ENCODE measurements at regions not wholly inside any gene's neighbourhood (a gene's known extent, or its start where the extent isn't known, plus 50 kb on each side); places are given as distances from the start of the nearest gene placed in this dataset.
A peak's percentile ranks its signal among the peaks of the same experiment; 100 is the strongest.
"Not testable (repeated sequence)": the region's sequence is repeated elsewhere in the genome, so short reads cannot be mapped to it uniquely, and the experiment has no call there.

DNA sequence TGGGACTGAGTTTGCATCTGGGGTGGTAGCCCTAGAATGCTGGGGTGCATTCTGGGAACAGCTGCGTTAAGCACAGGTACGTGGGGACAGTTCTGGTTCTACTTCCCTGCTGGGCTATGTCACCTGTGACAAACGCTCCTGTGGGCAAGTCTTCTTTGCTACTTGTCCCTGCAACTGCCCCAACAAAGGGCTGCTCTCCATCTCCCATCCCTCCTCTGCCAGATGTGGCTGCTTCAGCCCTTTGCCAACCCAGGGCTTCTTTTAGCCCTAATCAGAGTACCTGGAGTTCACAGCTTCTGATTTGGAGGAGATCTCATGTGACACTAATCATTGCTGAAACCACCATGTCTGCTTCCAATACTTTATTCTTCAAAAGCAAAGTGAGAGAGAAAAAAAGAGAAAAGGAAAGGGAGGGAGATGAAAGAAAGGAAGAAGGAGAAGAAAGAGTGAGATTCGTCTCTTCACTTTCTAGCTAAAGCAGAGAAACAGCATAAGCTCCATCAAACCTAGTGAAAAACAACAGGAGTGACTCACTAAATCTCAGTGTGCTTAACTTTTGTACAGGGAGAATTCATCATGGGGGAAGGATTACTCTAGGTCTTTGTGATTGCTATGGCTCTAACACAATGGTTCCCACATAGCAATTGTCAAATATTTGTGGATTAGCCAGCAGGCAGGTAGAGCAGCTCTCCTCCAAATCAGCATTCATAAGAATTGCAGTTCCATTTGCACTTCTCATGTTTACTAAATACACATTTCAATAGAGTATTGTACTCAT, 174.8 kb downstream of the LRIG3 start:
- no peak overlapping the region for H3K4me3 Mint-ChIP-seq (ENCODE audit: unreplicated experiment)
- H3K9me3 Mint-ChIP-seq (ENCODE audit: unreplicated experiment): peaks cover 6% of the 10 kb centered on the region
- H3K36me3 Mint-ChIP-seq (ENCODE audit: insufficient read depth, unreplicated experiment): no peaks in the 10 kb centered on the region
- TF ChIP-seq, protein P1, sequence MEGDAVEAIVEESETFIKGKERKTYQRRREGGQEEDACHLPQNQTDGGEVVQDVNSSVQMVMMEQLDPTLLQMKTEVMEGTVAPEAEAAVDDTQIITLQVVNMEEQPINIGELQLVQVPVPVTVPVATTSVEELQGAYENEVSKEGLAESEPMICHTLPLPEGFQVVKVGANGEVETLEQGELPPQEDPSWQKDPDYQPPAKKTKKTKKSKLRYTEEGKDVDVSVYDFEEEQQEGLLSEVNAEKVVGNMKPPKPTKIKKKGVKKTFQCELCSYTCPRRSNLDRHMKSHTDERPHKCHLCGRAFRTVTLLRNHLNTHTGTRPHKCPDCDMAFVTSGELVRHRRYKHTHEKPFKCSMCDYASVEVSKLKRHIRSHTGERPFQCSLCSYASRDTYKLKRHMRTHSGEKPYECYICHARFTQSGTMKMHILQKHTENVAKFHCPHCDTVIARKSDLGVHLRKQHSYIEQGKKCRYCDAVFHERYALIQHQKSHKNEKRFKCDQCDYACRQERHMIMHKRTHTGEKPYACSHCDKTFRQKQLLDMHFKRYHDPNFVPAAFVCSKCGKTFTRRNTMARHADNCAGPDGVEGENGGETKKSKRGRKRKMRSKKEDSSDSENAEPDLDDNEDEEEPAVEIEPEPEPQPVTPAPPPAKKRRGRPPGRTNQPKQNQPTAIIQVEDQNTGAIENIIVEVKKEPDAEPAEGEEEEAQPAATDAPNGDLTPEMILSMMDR (IDR thresholded peaks at IDR 0.05; ENCODE audit: unreplicated experiment): no peak
- intact Hi-C loops (cut with micrococcal nuclease): no loop called here
- ChIA-PET POLR2A (no interaction called here), CTCF (no interaction called here)
- no peak for DNase-seq (ENCODE audit: unreplicated experiment)
- no TSS peak for BruUV-seq (replicated peaks)
- H3K4me1 Mint-ChIP-seq (ENCODE audit: insufficient read depth, unreplicated experiment): peaks cover 13% of the 10 kb centered on the region
- no peaks in the 10 kb centered on the region for H3K27me3 Mint-ChIP-seq (ENCODE audit: insufficient read depth, unreplicated experiment)
- no peak overlapping the region for H3K27ac Mint-ChIP-seq (ENCODE audit: low read depth, unreplicated experiment)

DNA sequence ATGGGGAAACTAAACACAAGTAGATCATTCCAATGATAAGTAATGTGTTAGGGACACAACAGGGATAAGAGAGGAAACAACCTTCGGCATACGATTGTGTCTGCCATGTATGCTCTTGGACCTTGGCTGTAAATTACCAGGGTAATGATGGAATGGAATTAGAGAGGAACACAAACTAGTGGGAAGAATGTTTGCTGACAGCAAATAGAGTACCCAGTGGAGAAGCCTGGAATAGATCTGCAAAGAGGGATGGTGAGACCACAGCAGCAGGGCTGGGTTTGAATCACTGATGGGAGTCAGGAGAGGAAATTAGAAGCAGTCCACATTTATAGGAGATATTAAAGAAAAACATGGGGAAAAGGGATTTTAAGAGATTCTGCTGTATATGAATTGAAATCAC, 172.8 kb downstream of the LRIG3 start:
- Mint-ChIP-seq H3K4me1 (ENCODE audit: insufficient read depth, unreplicated experiment) (peaks cover 16% of the 10 kb centered on the region), H3K27ac (ENCODE audit: low read depth, unreplicated experiment) (no peak overlapping the region), H3K36me3 (ENCODE audit: insufficient read depth, unreplicated experiment) (no peaks in the 10 kb centered on the region), H3K27me3 (ENCODE audit: insufficient read depth, unreplicated experiment) (no peaks in the 10 kb centered on the region), H3K9me3 (ENCODE audit: unreplicated experiment) (no peaks in the 10 kb centered on the region), H3K4me3 (ENCODE audit: unreplicated experiment) (no peak overlapping the region)
- DNase-seq (ENCODE audit: unreplicated experiment): no peak
- intact Hi-C loops (cut with micrococcal nuclease): no loop called here
- ChIA-PET CTCF (interaction anchor here (0.5 kb wide), 1 partner anchor 139 kb away, joined by 4 read pairs; no protein-coding TSS in a partner anchor), POLR2A (no interaction called here)
- no TSS peak for BruUV-seq (replicated peaks)
- TF ChIP-seq, protein P1 (IDR thresholded peaks at IDR 0.05; ENCODE audit: unreplicated experiment): no peak

DNA sequence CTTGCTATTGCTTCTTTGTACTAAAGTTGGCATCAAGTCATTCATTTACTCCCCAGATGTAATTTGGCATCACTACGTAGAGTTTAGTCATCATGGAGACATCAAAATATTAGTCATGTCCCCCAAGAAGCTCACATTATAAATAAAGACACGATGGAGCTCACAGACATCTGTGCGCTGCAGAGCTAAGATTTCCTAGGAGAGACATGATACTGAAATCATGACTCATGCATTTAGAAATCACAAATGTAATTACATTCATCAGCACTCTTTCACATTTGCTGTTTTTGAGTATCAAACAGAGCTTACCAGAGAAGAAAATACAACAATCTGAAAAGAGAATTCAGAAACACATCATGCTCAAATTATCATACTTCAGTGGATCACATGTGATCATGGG, 169.8 kb downstream of the LRIG3 start:
- Mint-ChIP-seq H3K27ac (ENCODE audit: low read depth, unreplicated experiment) (peak overlapping the region; percentile 88), H3K9me3 (ENCODE audit: unreplicated experiment) (no peaks in the 10 kb centered on the region), H3K4me1 (ENCODE audit: insufficient read depth, unreplicated experiment) (peaks cover 16% of the 10 kb centered on the region), H3K36me3 (ENCODE audit: insufficient read depth, unreplicated experiment) (no peaks in the 10 kb centered on the region), H3K27me3 (ENCODE audit: insufficient read depth, unreplicated experiment) (no peaks in the 10 kb centered on the region), H3K4me3 (ENCODE audit: unreplicated experiment) (no peak overlapping the region)
- ChIA-PET POLR2A (interaction anchor here (0.5 to 1.9 kb wide), 7 partner anchors 23 to 238 kb away, joined by 3 to 9 read pairs (median 6); no protein-coding TSS in a partner anchor), CTCF (interaction anchor here (0.6 kb wide), 1 partner anchor 139 kb away, joined by 5 read pairs; no protein-coding TSS in a partner anchor)
- TF ChIP-seq, protein P1 (IDR thresholded peaks at IDR 0.05; ENCODE audit: unreplicated experiment): no peak
- no TSS peak for BruUV-seq (replicated peaks)
- intact Hi-C loops (cut with micrococcal nuclease): no loop called here
- DNase-seq (ENCODE audit: unreplicated experiment): peak; percentile 95

DNA sequence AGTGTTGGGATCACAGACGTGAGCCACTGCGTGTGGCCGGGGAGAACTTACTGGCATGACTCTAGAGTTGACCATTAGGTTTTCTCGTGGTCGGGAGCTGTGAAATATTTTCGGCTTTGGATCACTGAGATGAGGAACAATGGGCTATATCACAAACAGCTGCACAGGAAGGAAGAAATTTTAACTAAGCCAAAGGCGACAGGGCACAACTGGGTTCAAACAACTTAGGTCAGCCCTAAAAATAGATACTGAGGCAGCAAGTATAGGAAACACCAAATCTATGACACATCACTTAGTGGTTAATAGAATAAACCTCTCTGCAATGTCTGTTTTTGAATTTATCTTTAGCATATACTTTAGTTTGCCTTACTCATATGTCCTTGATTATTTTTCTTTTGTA, 162.9 kb downstream of the LRIG3 start:
- Mint-ChIP-seq H3K4me1 (ENCODE audit: insufficient read depth, unreplicated experiment) (peaks cover 6% of the 10 kb centered on the region), H3K4me3 (ENCODE audit: unreplicated experiment) (no peak overlapping the region), H3K27me3 (ENCODE audit: insufficient read depth, unreplicated experiment) (no peaks in the 10 kb centered on the region), H3K27ac (ENCODE audit: low read depth, unreplicated experiment) (no peak overlapping the region), H3K36me3 (ENCODE audit: insufficient read depth, unreplicated experiment) (no peaks in the 10 kb centered on the region), H3K9me3 (ENCODE audit: unreplicated experiment) (peaks cover 5% of the 10 kb centered on the region)
- intact Hi-C loops (cut with micrococcal nuclease): no loop called here
- ChIA-PET CTCF (interaction anchor here (0.8 kb wide), 1 partner anchor 216 kb away, joined by 5 read pairs; no protein-coding TSS in a partner anchor), POLR2A (no interaction called here)
- no peak for DNase-seq (ENCODE audit: unreplicated experiment)
- TF ChIP-seq, protein P1 (IDR thresholded peaks at IDR 0.05; ENCODE audit: unreplicated experiment): no peak
- BruUV-seq (replicated peaks): no TSS peak

DNA sequence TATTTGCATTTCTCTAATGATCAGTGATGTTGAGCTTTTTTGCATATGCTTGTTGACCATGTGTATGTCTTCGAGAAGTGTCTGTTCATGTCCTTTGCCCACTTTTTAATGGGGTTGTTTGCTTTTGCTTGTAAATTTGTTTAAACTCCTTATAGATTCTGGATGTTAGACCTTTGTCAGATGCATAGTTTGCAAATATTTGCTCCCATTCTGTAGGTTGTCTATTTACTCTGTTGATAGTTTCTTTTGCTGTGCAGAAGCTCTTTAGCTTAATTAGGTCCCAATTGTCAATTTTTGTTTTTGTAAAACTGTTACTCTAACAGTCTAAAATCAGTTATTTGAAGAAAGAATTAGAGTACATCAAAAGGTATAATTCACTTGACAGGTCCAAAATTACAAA, 160.6 kb downstream of the LRIG3 start:
- H3K36me3 Mint-ChIP-seq (ENCODE audit: insufficient read depth, unreplicated experiment); H3K4me3 Mint-ChIP-seq (ENCODE audit: unreplicated experiment); DNase-seq (ENCODE audit: unreplicated experiment); H3K27ac Mint-ChIP-seq (ENCODE audit: low read depth, unreplicated experiment); H3K4me1 Mint-ChIP-seq (ENCODE audit: insufficient read depth, unreplicated experiment); H3K27me3 Mint-ChIP-seq (ENCODE audit: insufficient read depth, unreplicated experiment); BruUV-seq (replicated peaks); H3K9me3 Mint-ChIP-seq (ENCODE audit: unreplicated experiment); POLR2A ChIA-PET: not testable (repeated sequence)
- CTCF ChIA-PET: interaction anchor here (0.7 kb wide), 1 partner anchor 821 kb away, joined by 3 read pairs; no protein-coding TSS in a partner anchor
- intact Hi-C loops (cut with micrococcal nuclease): loop anchor here (2.0 kb wide), 1 partner anchor 65 kb away; no protein-coding TSS in a partner anchor

All from MCF 10A (cell line).